Activated T-cell treated with anti-CD3 and anti-CD28 coated beads, Interleukin-2, amount 50 U/mL, for 4 hours (primary cell): ENCODE measurements at regions not wholly inside any gene's neighbourhood (a gene's known extent, or its start where the extent isn't known, plus 50 kb on each side); places are given as distances from the start of the nearest gene placed in this dataset.

Experiments
- ATAC-seq, 2 donors: fragments of 200-7000 bp; cut with Tn5 transposase; one replicate each; pipeline ENCODE4 v1.10.0; 2021
- DNase-seq: peaks from one replicate; pipeline ENCODE4 v3.0.0-alpha.2; 2020
- H3K27me3 Mint-ChIP-seq: one replicate; pipeline ENCODE4 v1.8.0; 2021; ENCODE audit warnings: low read depth, mixed read lengths
- H3K36me3 Mint-ChIP-seq: one replicate; pipeline ENCODE4 v1.8.0; 2022; ENCODE audit warnings: mixed read lengths; ENCODE audit not compliant: insufficient read depth
- H3K4me1 Mint-ChIP-seq: one replicate; pipeline ENCODE4 v1.8.0; 2021; ENCODE audit warnings: low read depth, mixed read lengths
- H3K4me3 Mint-ChIP-seq: one replicate; pipeline ENCODE4 v1.8.0; 2021; ENCODE audit warnings: mild to moderate bottlenecking, moderate library complexity, mixed read lengths
- H3K9me3 Mint-ChIP-seq: one replicate; pipeline ENCODE4 v1.8.0; 2021; ENCODE audit warnings: mixed read lengths

DNA sequence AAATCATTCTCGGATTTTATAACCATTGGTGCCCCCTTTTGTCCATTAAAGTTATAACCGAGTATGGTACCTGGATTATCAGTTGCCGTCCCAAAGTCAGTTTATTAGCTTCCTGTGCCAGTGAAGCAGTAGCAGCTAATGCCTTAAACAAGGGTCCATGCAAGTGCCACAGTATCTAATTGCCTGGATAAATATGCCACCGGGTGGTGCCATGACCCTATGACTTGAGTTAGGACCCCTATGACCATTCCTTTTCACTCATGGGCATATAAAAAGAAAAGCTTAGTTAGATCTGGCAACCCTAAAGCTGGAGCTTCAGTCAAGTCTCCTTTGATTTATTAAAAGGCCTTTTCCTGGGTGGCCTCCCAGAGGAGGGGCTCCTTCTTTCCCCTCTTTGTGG lies 1314.6 kb downstream of the TMEM121 start:
- H3K4me3 Mint-ChIP-seq = no peak overlapping the region
- no peaks in the 10 kb centered on the region for H3K27me3 Mint-ChIP-seq
- peaks cover 22% of the 10 kb centered on the region for H3K4me1 Mint-ChIP-seq
- DNase-seq = no peak
- no peaks in the 10 kb centered on the region for H3K9me3 Mint-ChIP-seq
- no peak for ATAC-seq
- H3K36me3 Mint-ChIP-seq = no peaks in the 10 kb centered on the region

DNA sequence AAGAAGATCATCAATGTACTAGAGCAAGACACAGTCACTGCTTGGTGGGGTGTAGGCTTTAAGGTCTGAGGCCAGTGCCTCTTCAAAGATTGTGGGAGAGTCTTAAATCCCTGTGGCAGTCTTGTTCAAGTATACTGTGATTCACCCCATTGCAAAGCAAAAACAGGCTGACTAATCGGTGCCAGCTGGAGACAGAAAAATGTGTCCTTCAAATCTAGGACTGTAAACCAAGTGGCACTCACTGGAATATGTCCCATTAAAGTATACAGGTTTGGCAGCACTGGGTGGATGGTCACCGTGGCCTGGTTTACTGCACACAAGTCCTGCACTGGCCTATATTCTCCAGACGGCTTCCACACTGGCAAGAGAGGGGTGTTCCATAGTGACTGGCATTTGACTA lies 1315.3 kb downstream of the TMEM121 start:
- Mint-ChIP-seq H3K36me3 (no peaks in the 10 kb centered on the region), H3K9me3 (no peaks in the 10 kb centered on the region), H3K4me3 (no peak overlapping the region), H3K4me1 (peaks cover 29% of the 10 kb centered on the region), H3K27me3 (no peaks in the 10 kb centered on the region)
- no peak for ATAC-seq
- no peak for DNase-seq

- ATAC-seq = no peak
Observed at GRCh38 chr14:106842687-106843086, 1316.3 kb downstream of the TMEM121 start.

DNA sequence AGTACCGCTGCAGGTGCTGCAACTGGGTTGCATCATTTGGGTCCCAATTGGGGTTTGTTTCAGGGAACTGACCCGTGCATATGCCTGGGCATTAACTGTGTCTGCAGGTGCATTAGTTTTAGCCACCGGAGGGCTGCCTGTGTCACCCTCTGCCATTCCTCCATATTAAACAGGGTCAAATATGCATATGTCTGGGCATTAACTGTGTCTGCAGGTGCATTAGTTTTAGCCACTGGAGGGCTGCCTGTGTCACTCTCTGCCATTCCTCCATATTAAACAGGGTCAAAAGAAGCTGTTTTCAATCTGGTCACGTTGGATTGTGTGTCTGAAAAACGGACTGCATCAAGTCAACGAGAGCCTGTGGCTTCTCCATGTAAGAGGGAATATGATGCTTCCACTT lies 1317.0 kb downstream of the TMEM121 start:
- no peaks in the 10 kb centered on the region for H3K36me3 Mint-ChIP-seq
- H3K4me3 Mint-ChIP-seq = peak overlapping the region; percentile 93
- ATAC-seq (no peak), DNase-seq (no peak)
- peaks cover 36% of the 10 kb centered on the region for H3K4me1 Mint-ChIP-seq
- no peaks in the 10 kb centered on the region for H3K9me3 Mint-ChIP-seq
- no peaks in the 10 kb centered on the region for H3K27me3 Mint-ChIP-seq

More at GRCh38 chr14:106842687-106843086, 1316.3 kb downstream of the TMEM121 start:
- no peaks in the 10 kb centered on the region for H3K27me3 Mint-ChIP-seq
- peaks cover 32% of the 10 kb centered on the region for H3K4me1 Mint-ChIP-seq
- no peak overlapping the region for H3K4me3 Mint-ChIP-seq
- no peaks in the 10 kb centered on the region for H3K36me3 Mint-ChIP-seq
- no peaks in the 10 kb centered on the region for H3K9me3 Mint-ChIP-seq
- DNase-seq = no peak

DNA sequence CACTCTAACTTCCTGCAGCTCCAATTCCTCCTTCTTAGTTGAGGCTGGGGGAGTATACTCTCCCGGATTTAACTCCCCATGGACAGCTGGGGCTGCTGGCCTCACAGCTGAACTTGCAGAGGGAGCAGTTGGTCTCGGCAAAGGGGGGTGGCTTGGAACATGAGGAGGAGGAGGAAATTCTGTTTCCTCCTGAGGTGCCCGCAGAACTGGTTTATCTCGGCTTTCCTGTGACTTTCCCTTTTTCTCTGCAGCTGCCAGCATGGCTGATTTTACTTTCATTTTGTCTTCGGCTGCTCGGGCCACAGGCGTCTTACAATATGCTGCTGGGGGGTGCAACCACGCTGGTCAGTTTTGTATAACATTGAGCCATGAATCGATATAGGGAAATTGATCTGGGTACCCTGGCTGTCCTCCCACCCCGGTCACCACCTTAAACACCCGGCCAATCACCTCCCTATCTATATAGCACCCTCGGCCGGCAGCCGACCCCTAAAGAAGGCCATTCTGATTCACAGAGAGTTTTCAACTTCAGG lies 1317.6 kb downstream of the TMEM121 start:
- peak overlapping the region; percentile 93 for H3K4me3 Mint-ChIP-seq
- DNase-seq = no peak
- H3K9me3 Mint-ChIP-seq = no peaks in the 10 kb centered on the region
- ATAC-seq = peak; percentile 11 to 24
- H3K27me3 Mint-ChIP-seq = no peaks in the 10 kb centered on the region
- peaks cover 42% of the 10 kb centered on the region for H3K4me1 Mint-ChIP-seq
- H3K36me3 Mint-ChIP-seq = no peaks in the 10 kb centered on the region

GRCh38 chr14:106844608-106845285 lies 1318.4 kb downstream of the TMEM121 start:
- Mint-ChIP-seq H3K9me3 (no peaks in the 10 kb centered on the region), H3K27me3 (no peaks in the 10 kb centered on the region), H3K4me3 (peak overlapping the region; percentile 93), H3K4me1 (peaks cover 43% of the 10 kb centered on the region), H3K36me3 (no peaks in the 10 kb centered on the region)
- peak; percentile 55 for DNase-seq
- peak; percentile 63 to 70 for ATAC-seq

GRCh38 chr14:106845286-106846087 lies 1319.1 kb downstream of the TMEM121 start:
- Mint-ChIP-seq H3K36me3 (no peaks in the 10 kb centered on the region), H3K27me3 (no peaks in the 10 kb centered on the region), H3K9me3 (no peaks in the 10 kb centered on the region), H3K4me1 (peaks cover 40% of the 10 kb centered on the region), H3K4me3 (peak overlapping the region; percentile 93)
- no peak for DNase-seq
- ATAC-seq = peak; percentile 58 to 59

GRCh38 chr14:106846218-106846617 lies 1319.8 kb downstream of the TMEM121 start:
- ATAC-seq (no peak), DNase-seq (no peak)
- H3K4me1 Mint-ChIP-seq = peaks cover 38% of the 10 kb centered on the region
- H3K9me3 Mint-ChIP-seq = no peaks in the 10 kb centered on the region
- peak overlapping the region; percentile 93 for H3K4me3 Mint-ChIP-seq
- H3K36me3 Mint-ChIP-seq = no peaks in the 10 kb centered on the region
- no peaks in the 10 kb centered on the region for H3K27me3 Mint-ChIP-seq

DNA sequence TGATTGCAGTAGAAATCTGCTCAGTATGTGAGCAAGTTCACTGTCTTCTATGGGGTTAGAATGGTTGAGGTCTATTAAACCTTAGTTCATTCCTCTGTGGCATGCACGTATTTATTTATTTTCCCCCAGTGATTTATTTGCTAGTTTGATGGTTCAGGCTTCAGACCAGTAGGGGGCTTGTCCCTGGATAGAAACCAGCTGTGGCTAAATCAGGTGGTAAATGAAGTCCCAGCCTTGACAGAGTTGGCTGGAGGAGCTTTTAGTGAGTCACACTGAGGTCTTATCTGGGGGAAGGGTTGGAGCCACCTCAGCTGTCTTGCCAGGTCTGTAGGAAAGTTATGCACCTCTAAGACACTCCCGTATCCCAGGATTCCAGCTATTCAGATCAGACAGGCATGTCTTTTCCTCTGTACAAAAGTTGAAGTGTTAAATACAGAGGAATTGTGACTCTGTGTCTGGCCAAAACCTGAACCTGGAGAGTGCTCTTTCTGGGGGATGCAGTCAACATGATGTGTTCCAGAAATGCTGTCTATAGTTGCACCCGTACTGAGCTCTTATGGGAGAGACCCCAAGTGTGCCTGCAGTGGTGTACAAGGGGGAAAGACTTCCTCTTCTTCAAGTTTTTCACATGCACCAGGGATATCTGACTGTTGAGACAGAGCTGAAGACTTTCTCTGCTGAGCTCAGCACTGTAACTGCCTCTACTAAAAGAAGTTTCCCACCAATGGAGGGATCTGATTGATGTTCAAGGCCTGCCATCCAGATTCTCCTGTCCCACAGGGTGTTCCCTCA lies 1322.1 kb downstream of the TMEM121 start:
- no peak for DNase-seq
- H3K4me3 Mint-ChIP-seq = no peak overlapping the region

DNA sequence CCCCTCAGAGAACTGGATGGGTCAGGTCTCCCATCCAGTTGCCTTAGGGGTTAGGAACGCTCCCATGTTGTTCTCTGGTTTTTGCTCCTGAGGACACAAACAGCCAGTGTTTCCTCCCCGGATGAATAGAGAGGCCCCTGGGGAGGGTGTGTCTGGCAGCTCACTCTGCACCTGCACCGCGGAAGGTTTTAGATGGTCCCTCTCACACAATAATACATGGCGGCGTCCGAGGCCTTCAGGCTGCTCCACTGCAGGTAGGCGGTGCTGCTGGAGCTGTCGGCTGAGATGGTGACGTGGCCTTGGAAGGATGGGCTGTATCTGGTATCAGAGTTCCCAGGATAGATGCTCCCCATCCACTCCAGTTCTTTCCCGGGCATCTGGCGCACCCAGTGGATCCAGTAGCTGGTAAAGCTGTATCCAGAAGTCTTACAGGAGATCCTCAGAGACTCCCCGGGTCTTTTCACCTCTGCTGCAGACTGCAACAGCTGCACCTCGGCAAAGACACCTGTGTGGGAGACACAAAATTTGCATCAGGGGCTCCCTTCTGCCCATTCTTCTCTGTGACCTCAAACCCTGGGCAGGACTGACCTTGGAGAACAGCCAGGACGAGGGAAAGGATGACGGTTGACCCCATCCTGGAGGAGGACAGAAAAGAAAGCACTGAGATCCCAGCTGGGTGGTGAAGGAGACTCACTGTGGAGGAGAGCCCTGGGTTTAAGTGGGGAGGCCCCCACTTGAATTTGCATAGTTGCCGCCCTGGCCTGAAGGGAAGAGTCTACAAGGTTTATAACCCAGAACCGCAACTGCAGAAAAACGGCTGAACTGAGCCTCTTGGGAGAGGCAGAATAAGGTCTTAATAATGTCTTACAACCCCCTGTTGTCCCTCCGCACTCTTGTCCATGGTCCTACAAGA lies 1324.8 kb downstream of the TMEM121 start:
- DNase-seq (no peak), ATAC-seq (no peak)
- Mint-ChIP-seq H3K36me3 (no peaks in the 10 kb centered on the region), H3K4me3 (peak overlapping the region; percentile 42), H3K9me3 (no peaks in the 10 kb centered on the region), H3K4me1 (peaks cover 19% of the 10 kb centered on the region), H3K27me3 (peaks cover 6% of the 10 kb centered on the region)

More for the DNA sequence above, 1322.1 kb downstream of the TMEM121 start:
- Mint-ChIP-seq H3K27me3 (no peaks in the 10 kb centered on the region), H3K4me1 (peaks cover 35% of the 10 kb centered on the region), H3K36me3 (no peaks in the 10 kb centered on the region), H3K9me3 (no peaks in the 10 kb centered on the region)
- ATAC-seq = no peak

GRCh38 chr14:106872611-106873446 lies 1346.4 kb downstream of the TMEM121 start:
- Mint-ChIP-seq H3K27me3 (peaks cover 45% of the 10 kb centered on the region), H3K4me3 (peak overlapping the region; percentile 37), H3K4me1 (peaks cover 12% of the 10 kb centered on the region), H3K36me3 (no peaks in the 10 kb centered on the region), H3K9me3 (no peaks in the 10 kb centered on the region)
- ATAC-seq = peak; percentile 86 to 87
- DNase-seq = peak; percentile 90

DNA sequence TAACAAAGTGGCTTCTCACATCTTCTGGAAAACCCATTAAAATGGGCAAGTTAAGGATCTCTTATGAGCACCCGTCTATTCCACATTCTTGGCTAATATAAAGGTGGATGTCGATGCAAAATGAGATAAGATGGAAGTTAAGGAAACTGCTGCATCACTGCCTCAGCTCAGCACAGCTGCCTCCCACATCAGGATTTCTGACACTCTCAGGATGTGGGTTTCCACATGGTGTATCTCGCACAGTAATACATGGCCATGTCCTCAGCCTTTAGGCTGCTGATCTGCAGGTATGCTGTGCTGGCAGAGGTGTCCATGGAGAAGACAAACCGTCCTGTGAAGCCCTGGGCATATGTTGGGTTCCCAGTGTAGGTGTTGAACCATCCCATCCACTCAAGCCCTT lies 1348.0 kb downstream of the TMEM121 start:
- DNase-seq = no peak
- H3K4me3 Mint-ChIP-seq = no peak overlapping the region

GRCh38 chr14:106875503-106875902 lies 1349.1 kb downstream of the TMEM121 start:
- H3K9me3 Mint-ChIP-seq = no peaks in the 10 kb centered on the region
- H3K4me3 Mint-ChIP-seq = no peak overlapping the region
- H3K27me3 Mint-ChIP-seq = peaks cover 36% of the 10 kb centered on the region
- no peaks in the 10 kb centered on the region for H3K36me3 Mint-ChIP-seq
- H3K4me1 Mint-ChIP-seq = peaks cover 12% of the 10 kb centered on the region
- ATAC-seq (no peak), DNase-seq (no peak)

More for the DNA sequence above, 1348.0 kb downstream of the TMEM121 start:
- ATAC-seq = no peak
- Mint-ChIP-seq H3K36me3 (no peaks in the 10 kb centered on the region), H3K27me3 (peaks cover 42% of the 10 kb centered on the region), H3K9me3 (no peaks in the 10 kb centered on the region), H3K4me1 (peaks cover 12% of the 10 kb centered on the region)
